ENCODE measurements at regions not wholly inside any gene's neighbourhood (a gene's known extent, or its start where the extent isn't known, plus 50 kb on each side); places are given as distances from the start of the nearest gene placed in this dataset.

- intact Hi-C loops (cut with DNase I): no loop called here
- Histone ChIP-seq H3K4me1 (no peaks in the 10 kb centered on the region), H3K27me3 (no peaks in the 10 kb centered on the region)
These were observed 150.1 kb downstream of the NAA11 start for GRCh38 chr4:79175716-79176115.

GRCh38 chr4:79174490-79175252, 151.2 kb downstream of the NAA11 start:
- intact Hi-C loops (cut with DNase I): no loop called here
- H3K9me3 ChIP-seq: no peaks in the 10 kb centered on the region
- H3K36me3 ChIP-seq: no peaks in the 10 kb centered on the region
- no peak overlapping the region for H3K27ac ChIP-seq
- H3K4me3 ChIP-seq: no peak overlapping the region
- no peak for TF ChIP-seq CTCF (IDR thresholded peaks at IDR 0.05)
- no peaks in the 10 kb centered on the region for H3K4me1 ChIP-seq
- no peak for DNase-seq (ENCODE audit: low spot score in 2 of 2)
- H3K27me3 ChIP-seq: no peaks in the 10 kb centered on the region

More at GRCh38 chr4:79175716-79176115, 150.1 kb downstream of the NAA11 start:
- Histone ChIP-seq H3K9me3 (no peaks in the 10 kb centered on the region), H3K4me3 (no peak overlapping the region), H3K36me3 (no peaks in the 10 kb centered on the region), H3K27ac (no peak overlapping the region)
- TF ChIP-seq CTCF (IDR thresholded peaks at IDR 0.05): no peak
- no peak for DNase-seq (ENCODE audit: low spot score in 2 of 2)

GRCh38 chr4:79173186-79173585, 152.7 kb downstream of the NAA11 start:
- Histone ChIP-seq H3K4me1 (no peaks in the 10 kb centered on the region), H3K4me3 (no peak overlapping the region), H3K27me3 (no peaks in the 10 kb centered on the region), H3K9me3 (no peaks in the 10 kb centered on the region), H3K27ac (no peak overlapping the region), H3K36me3 (no peaks in the 10 kb centered on the region)
- DNase-seq (ENCODE audit: low spot score in 2 of 2): no peak
- no peak for TF ChIP-seq CTCF (IDR thresholded peaks at IDR 0.05)
- intact Hi-C loops (cut with DNase I): no loop called here

- no peaks in the 10 kb centered on the region for H3K9me3 ChIP-seq
- no peaks in the 10 kb centered on the region for H3K36me3 ChIP-seq
- no peak for TF ChIP-seq CTCF (IDR thresholded peaks at IDR 0.05)
- H3K4me3 ChIP-seq: no peak overlapping the region
- intact Hi-C loops (cut with DNase I): no loop called here
- no peak overlapping the region for H3K27ac ChIP-seq
- DNase-seq (ENCODE audit: low spot score in 2 of 2): no peak
- H3K27me3 ChIP-seq: no peaks in the 10 kb centered on the region
- no peaks in the 10 kb centered on the region for H3K4me1 ChIP-seq
These were observed 155.8 kb downstream of the NAA11 start for GRCh38 chr4:79170077-79170476.

- Histone ChIP-seq H3K36me3 (no peaks in the 10 kb centered on the region), H3K4me1 (no peaks in the 10 kb centered on the region), H3K27ac (no peak overlapping the region), H3K27me3 (no peaks in the 10 kb centered on the region), H3K9me3 (no peaks in the 10 kb centered on the region), H3K4me3 (no peak overlapping the region)
- no peak for TF ChIP-seq CTCF (IDR thresholded peaks at IDR 0.05)
- intact Hi-C loops (cut with DNase I): no loop called here
- DNase-seq (ENCODE audit: low spot score in 2 of 2): no peak
These were observed 160.8 kb downstream of the NAA11 start for GRCh38 chr4:79164907-79165610.

Measured in ascending aorta (tissue), 2 donors.